ENCODE measurements at regions not wholly inside any gene's neighbourhood (a gene's known extent, or its start where the extent isn't known, plus 50 kb on each side); places are given as distances from the start of the nearest gene placed in this dataset.

GRCh38 chr1:50358962-50359361 is 64.3 kb downstream of the DMRTA2 start:
- no peak for DNase-seq

- no peak for DNase-seq
Observed at GRCh38 chr1:50357186-50357585, 66.1 kb downstream of the DMRTA2 start.

DNA sequence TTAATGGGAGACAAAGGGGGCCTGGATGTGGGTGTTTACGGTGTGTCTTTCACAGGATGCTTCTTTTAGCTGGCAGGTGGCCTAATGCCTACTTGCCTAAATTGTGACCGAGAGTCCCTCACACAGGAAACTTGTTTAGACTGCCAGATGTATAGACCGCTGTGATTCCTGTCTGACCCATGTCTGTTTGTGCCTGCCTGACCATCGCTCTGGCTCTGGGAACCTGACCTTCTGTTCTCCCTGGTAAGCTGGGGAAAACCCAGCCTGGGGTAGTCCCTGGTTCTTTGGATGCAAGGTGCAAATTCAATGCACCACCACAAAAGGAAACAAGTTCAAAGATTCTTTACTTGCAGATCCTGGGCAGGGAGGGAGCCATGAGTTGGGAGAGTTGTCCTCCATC is 68.4 kb downstream of the DMRTA2 start:
- DNase-seq, result no peak

DNA sequence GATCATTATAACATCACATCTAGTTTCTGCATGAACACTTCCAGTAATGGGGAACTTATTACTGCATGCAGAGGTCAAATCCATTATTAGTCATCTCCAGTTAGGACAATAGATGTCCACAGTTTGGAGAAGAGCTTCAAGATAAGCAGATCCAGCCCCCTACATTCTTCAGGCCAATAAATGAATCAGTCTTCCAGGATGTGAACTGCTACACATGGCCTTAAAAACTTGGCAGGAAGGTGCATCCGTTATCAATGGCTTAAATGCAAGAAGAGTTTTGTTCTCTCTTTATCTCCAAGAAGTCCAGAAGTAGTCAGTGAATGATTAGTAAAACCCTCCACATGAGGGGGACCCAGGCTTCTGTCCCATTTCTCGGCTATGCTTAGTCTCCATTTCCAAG is 70.8 kb downstream of the DMRTA2 start:
- DNase-seq, result no peak

- no peak for DNase-seq
Observed at GRCh38 chr1:50350868-50351267, 72.4 kb downstream of the DMRTA2 start.

DNA sequence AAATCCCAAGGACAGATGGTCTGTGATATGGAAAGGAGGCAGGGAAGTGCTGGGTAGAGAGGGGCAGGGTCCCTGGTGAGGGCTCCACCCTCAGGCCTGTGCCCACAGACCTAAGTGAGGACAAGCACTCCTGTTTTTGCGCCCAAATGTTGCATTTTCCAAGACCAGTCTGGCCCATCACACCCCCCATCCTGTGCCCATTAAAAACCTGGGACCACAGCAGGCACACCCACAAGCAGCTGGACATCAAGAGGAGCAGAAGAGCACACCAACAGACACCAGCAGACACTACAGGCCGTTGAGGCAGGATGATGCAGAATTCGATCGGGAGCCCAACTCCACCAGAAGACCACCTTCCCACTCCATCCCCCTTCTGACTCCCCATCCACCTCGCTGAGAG is 72.8 kb downstream of the DMRTA2 start:
- no peak for DNase-seq

- DNase-seq, result no peak
Observed at GRCh38 chr1:50349242-50349565, 74.0 kb downstream of the DMRTA2 start.

DNA sequence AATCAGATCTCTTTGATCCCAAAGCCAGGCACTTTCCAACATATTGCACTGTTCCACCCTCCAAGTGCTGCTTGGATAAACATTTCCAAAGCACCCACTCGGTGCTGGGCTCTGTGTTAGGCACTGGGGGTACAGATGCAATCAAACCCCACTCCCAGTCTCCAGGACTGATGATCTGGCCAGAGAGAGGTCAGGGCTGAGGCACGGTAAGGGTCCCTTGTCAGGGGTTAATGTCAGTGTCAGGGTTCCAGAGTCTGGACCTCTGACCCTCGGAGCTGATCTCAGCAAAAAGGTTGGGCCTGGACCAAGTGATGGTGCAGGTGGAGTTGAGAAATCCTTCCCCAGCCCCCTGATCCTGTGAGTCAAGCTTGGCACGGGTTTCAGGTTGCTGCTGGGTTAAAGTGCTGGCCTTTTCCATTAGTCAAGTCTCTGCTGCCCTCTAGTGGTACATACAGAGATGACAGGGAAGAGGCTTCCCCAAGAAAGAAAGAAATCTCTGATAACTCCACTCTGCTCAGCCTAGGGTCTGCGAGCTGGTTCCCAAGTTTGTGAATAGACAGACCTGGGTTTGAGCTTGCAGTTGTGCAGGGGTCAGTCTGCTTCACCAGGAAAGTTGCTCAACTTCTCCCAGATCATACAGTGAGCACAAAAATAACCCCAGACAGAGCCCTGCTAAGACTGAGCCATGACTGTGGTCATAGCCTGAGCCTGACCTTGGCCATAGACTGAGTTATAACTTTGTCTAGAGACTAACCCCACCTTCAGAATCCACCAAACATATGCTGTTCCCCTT is 74.6 kb downstream of the DMRTA2 start:
- DNase-seq, result no peak

- no peak for DNase-seq
Observed at GRCh38 chr1:50347933-50348332, 75.3 kb downstream of the DMRTA2 start.

DNA sequence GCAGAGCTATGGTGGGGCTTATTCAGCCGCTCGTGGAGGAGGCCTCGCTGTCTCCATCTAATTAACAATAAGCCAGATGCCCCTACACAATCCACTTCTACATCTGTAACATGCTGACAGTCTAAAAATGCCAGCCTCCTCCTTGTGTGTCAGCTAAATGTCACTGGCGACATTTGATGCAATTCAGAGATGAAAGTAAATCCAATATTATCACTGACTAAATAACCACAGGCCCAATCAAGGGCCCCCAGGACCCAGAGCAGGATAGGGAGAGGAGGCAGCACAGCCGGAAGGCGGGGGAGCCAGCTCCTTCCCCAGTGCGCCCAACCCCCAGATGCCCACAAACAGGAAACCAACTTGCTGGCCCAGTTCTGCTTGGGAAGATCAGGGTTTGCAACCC is 76.6 kb downstream of the DMRTA2 start:
- no peak for DNase-seq

DNA sequence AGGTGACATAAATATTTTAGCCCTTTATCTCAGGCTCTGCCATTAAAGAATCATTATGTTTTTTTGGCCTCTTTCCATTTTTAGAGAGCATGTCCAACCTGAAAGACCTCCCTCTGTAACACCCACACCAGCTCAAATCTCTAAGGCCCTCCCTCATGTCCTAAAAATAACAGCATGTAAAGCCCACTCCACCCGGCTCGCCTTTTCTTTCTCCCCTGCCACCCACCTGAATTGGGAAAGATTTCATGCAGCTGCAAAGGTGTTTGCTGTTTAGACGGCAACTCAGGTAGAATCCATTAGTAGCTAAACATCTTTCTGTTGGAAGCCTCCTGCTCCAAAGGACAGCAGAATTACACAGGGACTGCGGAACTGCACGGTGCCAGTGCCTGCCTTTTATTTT is 79.9 kb downstream of the DMRTA2 start:
- DNase-seq, result no peak

DNA sequence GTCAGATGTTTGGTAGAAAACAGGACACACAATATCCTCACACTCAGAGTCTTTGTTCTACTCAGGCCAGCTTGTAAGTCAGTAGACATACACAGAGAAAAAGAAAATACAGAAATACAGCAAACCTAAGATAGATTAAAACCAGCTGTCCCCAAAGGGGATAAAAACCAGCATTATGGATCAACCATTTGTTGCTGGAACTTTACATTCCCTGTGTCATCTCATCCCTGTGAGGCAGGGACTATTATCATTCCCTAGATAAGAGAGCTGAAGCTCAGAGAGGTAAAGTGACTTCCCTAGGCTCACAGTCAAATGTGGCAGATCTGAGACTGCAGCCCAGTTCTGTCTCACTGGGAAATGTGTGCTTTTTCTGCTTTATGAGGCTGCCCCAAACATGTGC is 80.7 kb downstream of the DMRTA2 start:
- no peak for DNase-seq

GRCh38 chr1:50335036-50335435 is 88.2 kb downstream of the DMRTA2 start:
- no peak for DNase-seq

- peak; percentile 81 for DNase-seq
Observed at GRCh38 chr1:50333595-50333974, 89.7 kb downstream of the DMRTA2 start.

- peak; percentile 75 for DNase-seq
Observed at GRCh38 chr1:50332941-50333594, 90.2 kb downstream of the DMRTA2 start.

- DNase-seq, result no peak
Observed at GRCh38 chr1:50329332-50329932, 93.8 kb downstream of the DMRTA2 start.

DNA sequence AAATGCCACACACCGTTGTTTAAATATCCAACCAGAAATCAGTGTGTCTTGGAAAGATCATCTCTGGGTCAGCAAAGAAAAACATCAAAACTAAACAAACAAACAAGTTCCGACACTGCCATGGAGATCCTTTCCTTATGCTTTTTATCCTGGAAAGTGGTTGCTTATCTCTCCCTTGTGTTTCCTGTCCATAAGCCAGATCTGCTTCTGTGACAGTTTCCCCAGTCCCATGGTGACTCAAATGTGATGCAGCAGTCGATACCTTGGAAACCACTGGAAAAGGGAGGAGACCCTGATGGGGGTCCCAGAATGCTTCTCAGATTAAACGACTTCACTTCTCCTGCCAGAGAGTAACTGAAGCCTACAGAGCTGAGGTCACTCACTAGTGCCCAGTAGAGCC is 94.7 kb downstream of the DMRTA2 start:
- DNase-seq, result no peak

DNA sequence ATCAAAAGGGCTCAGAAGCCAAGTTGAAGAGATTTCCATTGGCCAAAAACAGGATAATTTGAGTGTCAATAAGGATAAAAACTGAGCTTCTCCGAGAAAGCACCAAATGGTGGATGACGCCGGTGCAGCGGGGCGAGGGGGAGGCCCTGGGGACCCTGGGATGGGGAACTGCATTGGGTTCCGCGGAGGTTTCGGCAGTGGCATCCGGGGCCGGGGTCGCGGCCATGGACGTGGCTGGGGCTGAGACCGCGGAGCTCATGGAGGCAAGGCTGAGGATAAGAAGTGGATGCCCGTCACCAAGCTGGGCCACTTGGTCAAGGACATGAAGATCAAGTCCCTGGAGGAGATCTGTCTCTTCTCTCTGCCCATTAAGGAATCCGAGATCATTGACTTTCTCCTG is 97.2 kb downstream of the DMRTA2 start:
- DNase-seq, result no peak

GRCh38 chr1:50322579-50322978 is 100.7 kb downstream of the DMRTA2 start:
- DNase-seq, result no peak

GRCh38 chr1:50318428-50318827 is 104.8 kb downstream of the DMRTA2 start:
- DNase-seq, result no peak

DNA sequence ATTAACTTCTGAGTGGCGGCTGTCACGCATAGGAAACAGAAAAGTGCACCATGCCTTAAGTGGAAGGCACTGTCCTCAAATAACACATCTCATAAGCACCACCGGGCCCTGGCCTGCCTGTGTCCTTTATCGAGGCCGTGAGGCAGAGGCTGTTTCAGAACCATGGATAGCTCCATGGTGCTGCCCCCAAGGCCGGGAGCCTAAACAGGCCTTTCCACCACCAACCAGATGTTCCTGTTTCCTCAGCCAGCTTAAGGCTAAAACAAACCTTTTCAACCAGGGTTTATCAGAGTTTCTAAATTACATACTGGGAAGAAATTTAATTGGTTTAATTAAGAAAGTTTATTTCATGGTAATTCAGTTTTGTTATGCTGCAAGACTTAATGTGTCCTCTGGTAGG is 114.4 kb downstream of the DMRTA2 start:
- DNase-seq, result no peak

GRCh38 chr1:50305808-50306207 is 117.4 kb downstream of the DMRTA2 start:
- DNase-seq, result no peak

GRCh38 chr1:50300297-50300696 is 122.9 kb downstream of the DMRTA2 start:
- no peak for DNase-seq

GRCh38 chr1:50295566-50295965 is 127.7 kb downstream of the DMRTA2 start:
- no peak for DNase-seq

GRCh38 chr1:50292276-50292675 is 131.0 kb downstream of the DMRTA2 start:
- DNase-seq, result no peak

All from activated CD8-positive, alpha-beta memory T cell treated with anti-CD3 and anti-CD28 coated beads for 24 hours (primary cell).